Glomerular endothelial cell (primary cell): ENCODE measurements at regions not wholly inside any gene's neighbourhood (a gene's known extent, or its start where the extent isn't known, plus 50 kb on each side); places are given as distances from the start of the nearest gene placed in this dataset.
"Not testable (repeated sequence)": the region's sequence is repeated elsewhere in the genome, so short reads cannot be mapped to it uniquely, and the experiment has no call there.

Source experiments
- DNase-seq: peaks from one replicate; pipeline ENCODE4 v3.0.0-alpha.2; 2011; ENCODE audit warnings: low read depth, low spot score; ENCODE audit errors: extremely low read depth

- not testable (repeated sequence) for DNase-seq
Measured at GRCh38 chr11:49817705-49818430, 134.3 kb upstream of the OR4C13 start.

GRCh38 chr11:49823188-49823587 is 129.0 kb upstream of the OR4C13 start:
- not testable (repeated sequence) for DNase-seq

- DNase-seq: not testable (repeated sequence)
Measured at GRCh38 chr11:49850541-49850940, 101.7 kb upstream of the OR4C13 start.

DNA sequence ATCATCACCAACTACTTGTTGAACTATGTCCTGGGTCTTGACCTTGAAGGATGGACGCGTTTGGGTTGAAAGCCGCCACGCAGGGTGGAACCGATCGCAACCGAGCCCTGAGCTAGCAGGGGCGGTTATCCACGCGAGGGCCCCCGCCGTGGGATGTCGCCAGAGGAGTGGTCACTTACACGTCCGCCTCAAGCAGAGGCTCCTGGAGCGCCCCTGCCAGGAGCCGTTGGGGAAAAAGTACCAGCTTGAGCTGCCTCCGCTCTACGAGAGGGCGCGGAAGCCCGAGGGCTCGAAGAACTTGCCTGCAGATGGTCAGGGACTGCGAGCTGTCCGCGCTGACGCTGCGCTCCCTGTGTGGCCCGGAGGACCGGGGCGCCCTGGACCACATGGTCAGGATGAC is 100.7 kb upstream of the OR4C13 start:
- DNase-seq: no peak

DNA sequence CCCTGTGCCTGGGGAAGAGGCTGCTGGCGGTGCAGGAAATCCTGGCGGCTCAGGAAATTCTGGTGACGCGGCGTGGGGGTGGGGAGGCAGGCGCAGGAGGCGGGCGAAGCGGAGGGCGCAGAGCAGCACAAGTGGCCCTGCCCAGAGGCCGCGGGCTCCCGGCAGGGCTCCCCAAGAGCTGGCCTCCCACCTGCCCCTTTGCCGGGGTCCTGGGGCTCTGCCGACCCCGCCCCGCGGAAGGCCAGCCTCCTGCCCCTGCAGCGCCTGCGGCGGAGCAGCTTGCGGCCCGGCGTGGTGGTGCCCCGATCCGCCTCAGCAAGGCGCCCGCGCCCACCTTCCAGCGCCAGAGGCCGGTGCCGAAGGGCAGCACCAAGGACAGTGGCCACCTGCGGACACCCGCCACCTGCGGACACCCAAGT is 100.2 kb upstream of the OR4C13 start:
- no peak for DNase-seq

GRCh38 chr11:49888875-49889274 is 63.3 kb upstream of the OR4C13 start:
- not testable (repeated sequence) for DNase-seq

DNA sequence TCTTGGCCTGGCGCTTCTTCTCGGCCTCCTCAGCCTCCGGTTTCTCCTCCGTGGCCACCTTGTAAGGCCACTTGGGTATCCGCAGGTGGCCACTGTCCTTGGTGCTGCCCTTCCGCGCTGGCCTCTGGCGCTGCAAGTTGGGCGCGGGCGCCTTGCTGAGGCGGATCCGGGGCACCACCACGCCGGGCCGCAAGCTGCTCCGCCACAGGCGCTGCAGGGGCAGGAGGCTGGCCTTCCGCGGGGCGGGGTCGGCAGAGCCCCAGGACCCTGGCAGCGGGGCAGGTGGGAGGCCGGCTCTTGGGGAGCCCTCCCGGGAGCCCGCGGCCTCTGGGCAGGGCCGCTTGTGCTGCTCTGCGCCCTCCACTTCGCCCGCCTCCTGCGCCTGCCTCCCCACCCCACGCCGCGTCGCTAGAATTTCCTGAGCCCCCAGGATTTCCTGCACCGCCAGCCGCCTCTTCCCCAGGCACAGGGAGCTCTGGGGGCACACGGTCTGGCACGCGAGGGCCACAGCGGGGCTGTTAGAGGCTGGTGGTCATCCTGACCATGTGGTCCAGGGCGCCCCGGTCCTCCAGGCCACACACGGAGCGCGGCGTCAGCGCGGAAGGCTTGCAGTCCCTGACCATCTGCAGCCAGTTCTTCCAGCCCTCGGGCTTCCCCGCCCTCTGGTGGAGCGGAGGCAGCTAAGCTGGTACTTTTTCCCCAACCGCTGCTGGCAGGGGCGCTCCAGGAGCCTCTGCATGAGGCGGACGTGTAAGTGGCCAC is 60.1 kb upstream of the OR4C13 start:
- DNase-seq: not testable (repeated sequence)

- DNase-seq: not testable (repeated sequence)
Measured at GRCh38 chr11:49893442-49893841, 58.7 kb upstream of the OR4C13 start.
